OCI-LY1 (cell line): ENCODE measurements at regions not wholly inside any gene's neighbourhood (a gene's known extent, or its start where the extent isn't known, plus 50 kb on each side); places are given as distances from the start of the nearest gene placed in this dataset.

ENCODE experiments used
- H2AFZ ChIP-seq: fragments of 200-600 bp; sonication (generic), shearing (Covaris generic); 2 replicates; pipeline ENCODE4 v1.6.0; 2014; ENCODE audit warnings: antibody characterized with exemption, mild to moderate bottlenecking, low read length
- H3F3A ChIP-seq: fragments of 200-600 bp; sonication (generic), shearing (Covaris generic); 2 replicates; pipeline ENCODE4 v1.6.0; 2014; ENCODE audit warnings: mild to moderate bottlenecking, antibody characterized with exemption, low read length, moderate library complexity; ENCODE audit not compliant: insufficient read depth
- H3K27ac ChIP-seq: fragments of 200-600 bp; sonication (generic); 2 replicates; pipeline ENCODE4 v1.5.1; 2014; ENCODE audit warnings: low read length, mixed run types, mild to moderate bottlenecking, low read depth; ENCODE audit not compliant: poor library complexity, severe bottlenecking
- H3K27me3 ChIP-seq: fragments of 200-600 bp; sonication (generic); 2 replicates; pipeline ENCODE4 v1.6.0; 2014; ENCODE audit warnings: antibody characterized with exemption, mild to moderate bottlenecking, low read length, moderate library complexity; ENCODE audit not compliant: insufficient read depth
- H3K36me3 ChIP-seq: fragments of 200-600 bp; sonication (generic); 2 replicates; pipeline ENCODE4 v1.6.1; 2014; ENCODE audit warnings: mild to moderate bottlenecking, antibody characterized with exemption, low read length, moderate library complexity, mixed read lengths; ENCODE audit not compliant: insufficient read depth
- H3K4me1 ChIP-seq: fragments of 200-600 bp; sonication (generic); 2 replicates; pipeline ENCODE4 v1.5.1; 2014; ENCODE audit warnings: mild to moderate bottlenecking, low read length, moderate library complexity; ENCODE audit not compliant: insufficient read depth, severe bottlenecking
- H3K4me2 ChIP-seq: fragments of 200-600 bp; sonication (generic), shearing (Covaris generic); 2 replicates; pipeline ENCODE4 v1.6.1; 2014; ENCODE audit warnings: low read length
- H3K4me3 ChIP-seq: fragments of 200-600 bp; sonication (generic); 2 replicates; pipeline ENCODE4 v1.5.1; 2014; ENCODE audit warnings: low read length, low read depth, mild to moderate bottlenecking, mixed read lengths; ENCODE audit not compliant: poor library complexity, severe bottlenecking
- H3K79me2 ChIP-seq: fragments of 200-600 bp; shearing (Covaris generic); 2 replicates; pipeline ENCODE4 v1.6.1; 2016; ENCODE audit warnings: mixed run types, low read length, mixed read lengths; ENCODE audit not compliant: insufficient read depth
- H3K9ac ChIP-seq: fragments of 200-600 bp; sonication (generic), shearing (Covaris generic); 2 replicates; pipeline ENCODE4 v1.6.1; 2014; ENCODE audit warnings: mild to moderate bottlenecking, low read length, mixed read lengths
- H3K9me2 ChIP-seq: fragments of 200-600 bp; sonication (generic), shearing (Covaris generic); 2 replicates; pipeline ENCODE4 v1.6.1; 2014; ENCODE audit warnings: low read depth, mild to moderate bottlenecking, low read length, mixed read lengths
- H3K9me3 ChIP-seq: fragments of 200-600 bp; shearing (Covaris generic); 2 replicates; pipeline ENCODE4 v1.6.1; 2014; ENCODE audit warnings: low read length, mixed read lengths
- H4K20me1 ChIP-seq: fragments of 200-600 bp; sonication (generic), shearing (Covaris generic); 2 replicates; pipeline ENCODE4 v1.6.0; 2016; ENCODE audit warnings: mild to moderate bottlenecking, low read length; ENCODE audit not compliant: insufficient read depth
- CTCF ChIP-seq: fragments of 200-600 bp; sonication (generic), shearing (Covaris generic); IDR thresholded peaks from 2 replicates; pipeline ENCODE4 v1.5.1; 2017; ENCODE audit warnings: mild to moderate bottlenecking, antibody characterized with exemption, low read length, moderate library complexity, mixed read lengths
- EZH2 ChIP-seq: fragments of 200-600 bp; sonication (generic), shearing (Covaris generic); IDR thresholded peaks from 2 replicates; pipeline ENCODE4 v1.8.0; 2017; ENCODE audit warnings: borderline replicate concordance, mixed run types, mild to moderate bottlenecking, antibody characterized with exemption, low read length, moderate library complexity, mixed read lengths

- Histone ChIP-seq H3K4me3 (no peak overlapping the region), H3K27me3 (no peaks in the 10 kb centered on the region)
These were observed 1071.2 kb upstream of the USP15 start for GRCh38 chr12:61188801-61189595.

GRCh38 chr12:61213646-61214045, 1046.6 kb upstream of the USP15 start:
- Histone ChIP-seq H3K9me3 (no peaks in the 10 kb centered on the region), H3K27ac (no peak overlapping the region), H3F3A (no peaks in the 10 kb centered on the region), H3K4me3 (no peak overlapping the region), H2AFZ (no peak overlapping the region), H3K4me1 (no peaks in the 10 kb centered on the region), H3K36me3 (no peaks in the 10 kb centered on the region), H3K4me2 (no peak overlapping the region), H3K9me2 (no peaks in the 10 kb centered on the region), H3K79me2 (no peaks in the 10 kb centered on the region), H4K20me1 (no peaks in the 10 kb centered on the region), H3K9ac (no peak overlapping the region), H3K27me3 (no peaks in the 10 kb centered on the region)
- TF ChIP-seq CTCF (no peak), EZH2 (no peak)

More at GRCh38 chr12:61188801-61189595, 1071.2 kb upstream of the USP15 start:
- Histone ChIP-seq H3K9me2 (no peaks in the 10 kb centered on the region), H3K4me1 (no peaks in the 10 kb centered on the region), H4K20me1 (no peaks in the 10 kb centered on the region), H3K4me2 (no peak overlapping the region), H3K9ac (no peak overlapping the region), H3F3A (no peaks in the 10 kb centered on the region), H3K79me2 (no peaks in the 10 kb centered on the region), H3K36me3 (no peaks in the 10 kb centered on the region), H3K9me3 (no peaks in the 10 kb centered on the region), H2AFZ (no peak overlapping the region), H3K27ac (no peak overlapping the region)
- TF ChIP-seq CTCF (no peak), EZH2 (no peak)

GRCh38 chr12:61220337-61220736, 1039.9 kb upstream of the USP15 start:
- Histone ChIP-seq H3K9me3 (no peaks in the 10 kb centered on the region), H3F3A (no peaks in the 10 kb centered on the region), H3K9ac (no peak overlapping the region), H3K27me3 (no peaks in the 10 kb centered on the region), H3K4me3 (no peak overlapping the region), H3K4me2 (no peak overlapping the region), H2AFZ (no peak overlapping the region), H3K27ac (no peak overlapping the region), H3K9me2 (no peaks in the 10 kb centered on the region), H3K79me2 (no peaks in the 10 kb centered on the region), H3K36me3 (no peaks in the 10 kb centered on the region), H4K20me1 (no peaks in the 10 kb centered on the region), H3K4me1 (no peaks in the 10 kb centered on the region)
- TF ChIP-seq EZH2 (no peak), CTCF (no peak)
